H1 (cell line): ENCODE measurements at regions not wholly inside any gene's neighbourhood (a gene's known extent, or its start where the extent isn't known, plus 50 kb on each side); places are given as distances from the start of the nearest gene placed in this dataset.

Experiments
- CHD7 ChIP-seq: fragments of 300-600 bp; sonication (generic); IDR thresholded peaks from 2 replicates; pipeline ENCODE4 v1.7.1; 2012; ENCODE audit warnings: low read length, moderate library complexity, mild to moderate bottlenecking, inconsistent platforms; ENCODE audit not compliant: insufficient replicate concordance
- GABPA ChIP-seq: IDR thresholded peaks from 2 replicates; pipeline ENCODE4 v1.6.1; 2011; ENCODE audit warnings: mild to moderate bottlenecking, low read length, moderate library complexity, borderline replicate concordance; ENCODE audit not compliant: insufficient read depth
- HDAC6 ChIP-seq: IDR thresholded peaks from one replicate; pipeline ENCODE4 v1.7.1; 2012; ENCODE audit warnings: low read depth, mild to moderate bottlenecking, inconsistent platforms, low read length, moderate library complexity
- POLR2A ChIP-seq, 2 experiments: IDR thresholded peaks; 1 replicate in 1 of 2; 2 replicates in 1 of 2; pipeline ENCODE4 v1.6.1; 2011; ENCODE audit warnings: low read depth in 2 of 2, low read length in 2 of 2, mild to moderate bottlenecking in 2 of 2; ENCODE audit errors: control extremely low read depth in 1 of 2
- POLR2AphosphoS5 ChIP-seq: IDR thresholded peaks from 2 replicates; pipeline ENCODE4 v1.6.1; 2011; ENCODE audit warnings: low read depth, low read length
- RAD21 ChIP-seq, 2 experiments: IDR thresholded peaks in 1 of 2; conservative IDR thresholded peaks in 1 of 2; 2 replicates each; pipeline ENCODE4 v1.6.1; 2011; ENCODE audit warnings: low read depth in 2 of 2, low read length in 2 of 2, improper control_type of control experiment in 1 of 2, inconsistent platforms in 1 of 2, mild to moderate bottlenecking in 1 of 2, moderate library complexity in 1 of 2
- RNF2 ChIP-seq: fragments of 200-900, 300-1000 bp; sonication (generic); IDR thresholded peaks from 2 replicates; pipeline ENCODE4 v1.7.1; 2016; ENCODE audit warnings: borderline replicate concordance, low read depth, mild to moderate bottlenecking, antibody characterized with exemption, low read length; ENCODE audit not compliant: poor library complexity, severe bottlenecking; ENCODE audit errors: missing control alignments
- SIX5 ChIP-seq: IDR thresholded peaks from 2 replicates; pipeline ENCODE4 v1.6.1; 2011; ENCODE audit warnings: mild to moderate bottlenecking, low read depth, low read length
- TAF7 ChIP-seq: optimal IDR thresholded peaks from 2 replicates; pipeline ENCODE3; 2011; ENCODE audit warnings: low read depth, mild to moderate bottlenecking, inconsistent platforms, low read length, moderate library complexity, borderline replicate concordance

- TF ChIP-seq CHD7 (no peak), RNF2 (no peak), TAF7 (no peak), HDAC6 (no peak), GABPA (no peak), POLR2A (IDR thresholded peaks at IDR 0.05; ENCODE audit: control extremely low read depth in 1 of 2, low read depth in 2 of 2, low read length in 2 of 2) (no peak), SIX5 (no peak), POLR2AphosphoS5 (no peak), RAD21 (IDR thresholded peaks at IDR 0.05 in 1 of 2, conservative IDR thresholded peaks at IDR 0.05 in 1 of 2; ENCODE audit: low read depth in 2 of 2, low read length in 2 of 2) (no peak)
- TF ChIP-seq, all 59 proteins: peak for 0
Observed at GRCh38 chr2:118510807-118511206, 336.6 kb downstream of the EN1 start (continued).
